Ishikawa (cell line): ENCODE measurements at regions not wholly inside any gene's neighbourhood (a gene's known extent, or its start where the extent isn't known, plus 50 kb on each side); places are given as distances from the start of the nearest gene placed in this dataset.

Experiments
- CEBPB ChIP-seq: IDR thresholded peaks from 2 replicates; pipeline ENCODE4 v1.6.1; 2012
- CREB1 ChIP-seq: IDR thresholded peaks from 2 replicates; pipeline ENCODE4 v1.6.1; 2012; ENCODE audit warnings: low read depth
- EGR1 ChIP-seq: IDR thresholded peaks from 2 replicates; pipeline ENCODE4 v1.6.1; 2012
- EP300 ChIP-seq: IDR thresholded peaks from 2 replicates; pipeline ENCODE4 v1.6.1; 2012; ENCODE audit warnings: borderline replicate concordance
- MAX ChIP-seq: IDR thresholded peaks from 2 replicates; pipeline ENCODE4 v1.6.1; 2012
- NFIC ChIP-seq: IDR thresholded peaks from 2 replicates; pipeline ENCODE4 v1.6.1; 2012
- RAD21 ChIP-seq: IDR thresholded peaks from 2 replicates; pipeline ENCODE4 v1.6.1; 2012; ENCODE audit warnings: low read depth
- REST ChIP-seq: IDR thresholded peaks from 2 replicates; pipeline ENCODE4 v1.6.1; 2012; ENCODE audit warnings: low read depth, mild to moderate bottlenecking
- TAF1 ChIP-seq: IDR thresholded peaks from 2 replicates; pipeline ENCODE4 v1.6.1; 2012; ENCODE audit warnings: low read depth, mild to moderate bottlenecking
- TCF12 ChIP-seq: IDR thresholded peaks from 2 replicates; pipeline ENCODE4 v1.6.1; 2012; ENCODE audit warnings: low read depth
- TEAD4 ChIP-seq: IDR thresholded peaks from 2 replicates; pipeline ENCODE4 v1.6.1; 2012
- YY1 ChIP-seq: IDR thresholded peaks from 2 replicates; pipeline ENCODE4 v1.6.1; 2012; ENCODE audit warnings: low read depth
- ZBTB7A ChIP-seq: IDR thresholded peaks from 2 replicates; pipeline ENCODE4 v1.6.1; 2012; ENCODE audit warnings: low read depth

- no peak for TF ChIP-seq YY1
- TF ChIP-seq EP300, result no peak
- TF ChIP-seq RAD21, result no peak
- TF ChIP-seq TAF1, result no peak
- TF ChIP-seq EGR1, result no peak
- no peak for TF ChIP-seq REST
- TF ChIP-seq CEBPB, result no peak
- TF ChIP-seq ZBTB7A, result no peak
- no peak for TF ChIP-seq TCF12
- no peak for TF ChIP-seq TEAD4
- TF ChIP-seq CREB1, result no peak
- TF ChIP-seq MAX, result no peak
- no peak for TF ChIP-seq NFIC
Observed at GRCh38 chr3:101099791-101100190, 106.6 kb upstream of the ABI3BP start.
